ENCODE measurements at regions not wholly inside any gene's neighbourhood (a gene's known extent, or its start where the extent isn't known, plus 50 kb on each side); places are given as distances from the start of the nearest gene placed in this dataset.
"Not testable (repeated sequence)": the region's sequence is repeated elsewhere in the genome, so short reads cannot be mapped to it uniquely, and the experiment has no call there.

DNA sequence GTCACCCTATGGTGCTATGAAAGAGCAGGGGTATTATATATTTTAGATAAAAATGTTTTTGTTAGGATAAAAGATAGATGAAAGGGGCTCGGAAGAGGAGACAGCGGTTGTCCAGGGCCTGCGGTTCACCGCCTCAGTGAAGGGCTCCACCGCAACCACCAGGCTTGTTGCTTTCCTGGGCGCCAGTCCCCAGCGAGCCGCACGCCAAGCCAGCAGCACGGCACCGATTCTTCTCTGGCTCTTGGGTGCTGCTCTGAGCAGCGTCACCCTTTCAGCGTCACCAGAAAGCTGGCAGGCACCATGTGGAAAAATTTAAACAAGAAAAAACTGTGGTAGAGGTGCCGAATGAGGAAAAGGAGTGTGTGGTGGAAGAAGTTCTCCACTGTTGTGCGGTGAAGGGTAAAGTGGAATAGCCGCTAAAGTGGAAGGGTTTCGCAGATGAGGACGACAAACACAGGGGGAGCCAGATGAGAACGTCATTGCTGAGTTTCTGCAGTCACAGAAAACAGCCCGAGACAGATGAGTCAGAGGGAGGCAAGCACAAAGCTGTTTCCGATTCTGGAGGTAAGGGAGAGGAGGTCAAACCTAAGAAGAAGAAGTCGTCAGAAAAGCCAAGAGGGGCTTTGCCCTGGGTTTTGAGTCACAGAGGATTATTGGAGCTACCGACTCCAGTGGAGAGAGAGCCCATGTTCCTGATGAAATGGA, 569.2 kb downstream of the ZBBX start:
- no peak for DNase-seq

DNA sequence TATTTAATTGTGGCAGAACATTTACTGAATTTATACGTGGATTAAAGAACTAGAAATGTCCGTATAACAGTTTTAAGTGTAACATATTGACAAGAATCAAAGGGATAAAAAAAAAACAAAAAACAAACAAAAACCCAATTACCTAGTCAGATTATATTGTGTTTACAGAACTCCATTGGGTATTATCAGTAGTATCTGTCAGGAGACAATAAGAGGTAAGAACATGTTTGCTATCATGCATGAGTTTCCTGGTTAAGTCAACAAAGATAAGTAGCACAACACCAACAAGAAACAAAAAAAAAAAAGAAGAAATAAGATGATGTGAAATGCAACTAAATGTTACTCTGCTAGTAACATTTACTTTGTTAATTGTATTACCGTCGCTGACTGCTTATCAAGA, 570.6 kb downstream of the ZBBX start:
- no peak for DNase-seq

DNA sequence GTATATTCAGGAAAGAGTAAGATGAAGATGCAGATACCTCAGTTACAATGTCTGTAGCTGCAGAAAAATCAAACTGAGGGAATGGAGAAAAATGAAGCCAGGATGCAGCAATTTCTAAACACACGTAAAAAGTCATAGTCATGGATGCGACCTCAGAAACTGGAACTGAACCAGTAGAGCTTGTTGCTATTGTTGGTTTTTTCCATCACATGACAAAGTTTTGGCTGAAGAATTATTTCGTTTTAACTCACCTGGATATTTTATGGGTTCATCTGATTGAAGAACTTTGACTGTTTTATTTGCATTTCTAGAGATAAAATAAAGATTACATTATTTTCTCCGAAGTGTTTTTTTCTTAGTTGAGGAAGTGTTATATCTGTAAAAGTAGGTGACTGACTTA, 591.2 kb downstream of the ZBBX start:
- DNase-seq = no peak

DNA sequence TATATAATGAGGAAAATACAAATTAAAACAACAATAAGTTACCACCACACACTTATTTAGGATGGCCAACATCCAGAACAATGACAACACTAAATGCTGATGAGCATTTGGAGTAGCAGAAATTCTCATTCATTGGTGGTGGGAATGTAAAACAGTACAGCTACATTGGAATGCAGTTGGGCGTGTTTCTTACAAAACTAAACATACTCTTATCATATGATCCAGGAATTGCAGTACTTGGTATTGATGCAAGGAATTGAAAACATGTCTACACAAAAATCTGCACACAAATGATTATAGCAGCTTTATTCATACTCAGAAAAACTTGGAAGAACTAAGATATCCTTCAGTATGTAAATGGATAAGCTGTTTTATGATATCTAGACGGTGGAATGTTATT, 594.2 kb downstream of the ZBBX start:
- no peak for DNase-seq

DNA sequence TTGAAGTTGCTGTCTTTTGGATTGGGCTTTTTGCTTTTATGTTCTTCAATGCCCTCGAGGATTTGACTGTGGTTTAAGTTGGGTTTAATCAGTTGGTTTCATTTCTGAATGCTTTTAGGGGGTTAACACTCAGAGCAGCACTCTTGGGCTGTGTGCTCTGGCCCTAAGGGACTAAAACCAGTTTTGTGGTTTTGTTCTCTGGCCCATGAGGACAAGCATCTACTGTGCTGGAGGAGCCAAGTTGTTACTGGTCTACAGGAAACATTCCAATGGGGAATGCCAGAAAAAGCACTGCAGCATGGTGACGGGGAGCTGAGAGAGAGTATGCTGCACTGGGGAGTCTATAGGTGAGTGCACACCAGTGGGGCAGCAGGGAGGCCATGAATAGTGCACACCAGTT, 596.9 kb downstream of the ZBBX start:
- no peak for DNase-seq

DNA sequence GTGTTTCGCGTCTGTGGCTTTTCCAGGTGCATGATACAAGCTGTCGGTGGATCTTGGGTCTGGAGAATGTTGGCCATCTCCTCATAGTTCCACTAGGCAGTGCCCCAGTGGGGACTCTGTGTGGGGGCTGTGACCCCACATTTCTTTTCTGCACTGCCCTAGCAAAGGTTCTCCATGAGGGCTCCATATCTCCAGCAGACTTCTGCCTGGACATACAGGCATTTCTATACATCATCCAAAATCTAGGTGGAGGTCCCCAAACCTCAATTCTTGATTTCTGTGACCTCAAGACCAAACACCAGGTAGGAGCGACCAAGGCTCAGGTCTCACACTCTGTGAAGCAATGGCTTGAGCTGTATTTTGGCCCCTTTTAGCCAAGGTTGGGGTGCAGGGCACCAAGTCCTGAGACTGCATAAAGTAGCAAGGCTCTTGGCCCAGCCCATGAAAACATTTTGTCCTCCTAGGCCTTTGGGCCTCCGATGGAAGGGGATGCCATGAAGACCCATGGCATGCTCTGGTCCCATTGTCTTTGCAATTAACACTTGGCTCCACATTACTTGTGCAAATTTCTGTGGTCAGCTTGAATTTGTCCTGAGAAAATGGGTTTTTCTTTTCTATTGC, 615.3 kb downstream of the ZBBX start:
- DNase-seq = no peak

DNA sequence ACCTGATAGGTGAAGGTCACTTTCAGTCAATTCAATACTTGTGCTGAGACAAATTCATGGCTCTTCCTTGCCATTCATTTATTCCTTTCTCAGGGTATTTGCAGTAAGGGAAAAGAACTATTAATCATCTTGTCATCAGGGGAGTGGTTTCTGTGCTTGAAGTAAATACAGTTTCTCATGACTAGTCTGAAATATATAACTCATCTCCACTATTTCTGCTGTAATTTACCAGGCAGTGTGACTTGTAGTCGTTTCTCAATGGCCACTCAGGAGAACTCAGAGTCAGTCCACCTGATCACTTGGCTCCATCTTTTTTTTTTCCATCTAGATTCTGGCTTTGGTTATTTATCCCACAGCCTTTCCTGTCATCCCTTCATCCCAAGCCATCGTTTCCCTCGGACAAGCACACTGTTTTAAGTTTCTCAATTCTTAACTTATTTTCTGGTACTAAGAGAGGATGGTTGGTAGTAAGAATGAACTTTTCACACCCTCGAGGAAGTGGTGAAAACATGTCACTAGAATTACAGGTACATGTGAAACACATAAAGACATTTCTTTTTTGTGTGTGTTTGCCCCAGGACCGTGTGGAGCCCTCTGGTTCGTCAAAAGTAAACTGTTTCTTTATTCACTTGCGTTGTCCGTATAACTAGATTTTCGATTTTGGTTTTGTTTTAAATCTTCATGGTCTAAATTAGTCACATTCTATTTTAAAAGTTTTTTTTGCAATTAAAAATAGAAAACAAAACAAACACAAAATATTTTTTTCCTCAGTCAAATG, 620.2 kb downstream of the ZBBX start:
- no peak for DNase-seq

DNA sequence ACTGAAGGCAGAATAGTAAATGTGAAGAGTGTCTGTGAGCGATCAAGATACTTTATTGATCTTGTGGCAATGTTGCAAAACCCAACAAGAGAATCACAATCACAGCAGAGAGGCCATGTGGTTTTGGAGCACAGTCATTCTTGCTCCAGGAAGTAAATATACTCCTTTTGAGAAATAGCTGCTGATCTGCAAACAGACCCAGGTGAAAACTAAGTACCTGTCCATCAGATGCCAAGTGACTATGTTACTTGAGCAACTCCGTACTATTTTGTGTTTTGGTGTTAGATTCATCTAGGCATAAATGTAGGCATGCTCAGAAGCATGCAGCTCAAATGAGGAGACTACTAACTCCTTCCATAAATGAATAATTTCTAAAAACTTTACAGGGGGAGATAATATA, 627.9 kb downstream of the ZBBX start:
- no peak for DNase-seq

DNA sequence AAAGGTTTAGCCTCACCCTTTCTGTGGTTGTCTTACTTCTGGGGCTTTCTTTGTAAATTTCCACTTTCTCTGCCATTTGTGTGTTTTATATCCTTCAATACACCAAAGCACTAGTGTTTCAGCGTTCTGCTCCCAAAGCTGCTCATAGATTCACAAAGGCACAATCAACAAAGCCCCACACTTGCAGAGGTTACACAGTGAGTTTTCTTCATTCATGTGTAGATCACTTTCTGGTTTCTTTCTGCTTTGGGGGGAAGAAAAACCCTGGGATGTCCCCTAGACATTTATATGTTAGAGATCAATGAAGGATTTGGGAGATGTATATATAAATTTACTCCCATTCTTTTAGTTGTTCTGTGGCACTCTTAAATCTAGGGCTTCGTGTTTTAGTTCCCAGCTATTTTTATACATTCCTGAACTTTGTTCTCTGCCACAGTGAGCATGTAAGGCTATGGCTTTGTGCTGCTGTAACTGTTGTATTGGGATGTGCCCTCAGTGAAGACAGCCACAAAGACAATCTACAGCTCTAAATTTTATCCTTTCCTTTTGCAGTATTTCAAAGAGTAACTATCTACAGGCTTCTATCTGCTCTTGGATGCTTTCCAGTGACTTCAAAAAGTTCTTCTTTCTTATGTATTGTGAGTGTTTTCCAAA, 636.5 kb downstream of the ZBBX start:
- no peak for DNase-seq

DNA sequence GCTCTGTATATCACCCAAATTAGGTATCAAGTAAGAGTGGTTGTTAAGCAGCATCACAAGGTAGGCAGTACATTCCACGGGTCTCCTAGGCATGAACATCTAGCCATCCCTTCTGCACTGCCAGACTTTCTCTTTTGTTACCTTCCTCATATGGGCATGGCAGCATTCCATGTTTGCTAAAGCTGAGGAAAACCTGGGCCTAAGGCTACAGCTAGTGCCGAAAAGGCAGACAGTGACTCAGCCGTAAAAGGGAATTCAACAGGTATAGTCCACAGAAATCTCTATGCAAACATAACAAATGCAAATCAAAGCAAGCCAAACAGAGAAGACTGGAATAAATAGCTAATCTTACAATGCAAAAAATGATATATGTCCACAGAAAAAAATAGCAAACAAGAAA, 645.4 kb downstream of the ZBBX start:
- no peak for DNase-seq

DNA sequence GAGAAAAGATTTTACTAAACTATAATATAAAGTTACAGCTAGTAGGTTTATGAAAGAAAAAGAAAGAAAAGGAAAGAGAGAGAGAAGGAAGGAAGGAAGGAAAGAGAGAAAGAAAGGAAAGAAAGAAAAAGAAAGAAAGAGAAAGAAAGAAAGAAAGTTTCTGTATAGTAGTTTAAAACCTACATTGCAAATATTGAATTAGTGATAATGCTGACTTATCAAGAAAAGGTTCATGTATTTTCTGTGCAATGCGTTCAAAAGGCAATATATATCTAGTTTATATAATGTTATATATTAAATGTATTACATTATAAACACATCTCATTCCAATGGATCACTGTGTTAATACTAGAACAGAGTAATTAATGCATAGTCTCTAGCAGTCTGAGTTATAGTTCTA, 648.4 kb downstream of the ZBBX start:
- no peak for DNase-seq

DNA sequence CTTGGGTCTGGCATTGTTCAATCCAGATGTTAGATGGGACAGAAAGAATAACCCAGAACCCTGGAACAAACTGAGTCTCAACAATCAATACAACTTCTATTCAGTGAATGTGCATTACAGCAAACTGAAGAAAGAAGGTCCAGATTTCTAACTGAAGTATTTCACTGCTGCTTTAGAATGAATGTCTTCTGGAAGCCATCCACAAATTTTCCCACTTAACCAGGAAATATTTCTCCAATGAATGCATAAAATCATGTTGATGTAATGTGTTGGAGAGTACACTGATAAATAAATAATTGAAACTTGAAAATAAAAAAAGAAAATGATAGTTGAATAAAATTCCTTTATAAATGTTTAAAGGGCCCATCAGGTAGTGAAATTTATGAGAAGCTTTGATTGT, 658.6 kb downstream of the ZBBX start:
- no peak for DNase-seq

DNA sequence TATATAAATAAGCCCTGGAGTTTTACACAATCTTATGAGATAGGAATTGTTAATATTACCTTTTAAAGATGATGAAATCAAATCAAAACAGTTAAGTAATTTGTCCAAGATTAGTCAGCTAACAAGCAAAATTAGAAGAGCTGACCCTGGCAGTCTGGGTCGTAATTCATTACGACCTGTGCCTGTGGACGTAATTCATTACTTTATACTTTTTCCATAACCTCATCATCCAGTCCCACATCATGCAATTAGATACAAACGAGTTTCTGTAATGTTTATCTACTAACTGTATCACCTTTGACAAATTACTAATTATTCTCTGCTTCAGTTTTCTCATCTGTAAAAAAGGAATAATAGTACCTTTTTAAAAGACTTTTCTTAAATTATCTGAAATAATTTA, 665.9 kb downstream of the ZBBX start:
- DNase-seq = no peak

DNA sequence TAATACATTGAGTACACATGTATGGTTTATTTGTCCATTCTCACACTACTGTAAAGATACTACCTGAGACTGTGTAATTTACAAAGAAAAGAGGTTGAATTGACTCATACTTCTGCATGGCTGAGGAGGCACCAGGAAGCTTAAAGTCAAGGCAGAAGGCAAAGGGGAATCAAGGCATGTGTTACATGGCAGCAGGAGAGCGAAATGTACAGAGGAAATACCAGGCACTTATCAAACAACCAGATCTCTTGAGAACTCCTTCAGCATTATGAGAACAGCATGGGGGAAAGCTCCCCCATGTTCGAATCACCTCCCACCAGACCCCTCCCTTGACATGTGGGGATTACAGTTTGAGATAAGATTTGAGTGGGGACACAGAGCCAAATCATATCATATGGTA, 666.3 kb downstream of the ZBBX start:
- DNase-seq = no peak

DNA sequence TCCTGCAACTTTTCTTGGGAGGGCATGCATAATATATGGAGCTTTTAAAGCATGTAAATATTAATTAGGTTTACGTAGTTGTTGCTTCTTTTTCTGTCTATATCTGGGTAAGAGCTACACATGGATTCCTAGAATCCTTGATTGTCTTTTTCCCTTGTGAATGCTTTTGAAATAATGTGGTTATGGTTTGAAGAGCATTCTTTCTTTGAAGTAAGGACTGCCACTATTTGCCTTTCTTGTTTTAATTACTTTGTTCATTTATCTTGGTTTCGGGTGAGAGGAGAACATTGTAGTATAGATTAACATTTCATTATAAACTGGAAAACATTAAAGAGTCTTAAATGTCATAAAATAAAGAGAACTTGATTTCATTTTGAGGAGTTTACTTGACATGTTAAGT, 674.0 kb downstream of the ZBBX start:
- no peak for DNase-seq

DNA sequence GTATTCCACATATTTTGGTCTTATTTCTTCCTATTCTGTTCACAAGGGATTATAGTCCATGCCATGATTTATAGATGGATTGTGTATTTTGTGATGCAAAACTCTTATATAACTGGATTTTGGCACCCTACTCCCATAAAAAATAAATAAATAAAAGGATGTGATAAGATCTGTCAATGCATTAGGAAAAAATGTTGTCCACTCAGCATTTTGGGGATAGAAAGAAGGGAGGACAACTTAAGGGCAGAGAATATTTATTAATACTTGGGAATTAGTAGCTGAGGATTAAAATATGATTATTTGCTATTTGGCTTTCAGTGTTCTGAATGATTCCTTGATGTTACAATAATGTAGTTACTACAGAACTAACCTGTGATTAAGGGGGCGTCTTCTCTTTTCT, 682.6 kb downstream of the ZBBX start:
- no peak for DNase-seq

DNA sequence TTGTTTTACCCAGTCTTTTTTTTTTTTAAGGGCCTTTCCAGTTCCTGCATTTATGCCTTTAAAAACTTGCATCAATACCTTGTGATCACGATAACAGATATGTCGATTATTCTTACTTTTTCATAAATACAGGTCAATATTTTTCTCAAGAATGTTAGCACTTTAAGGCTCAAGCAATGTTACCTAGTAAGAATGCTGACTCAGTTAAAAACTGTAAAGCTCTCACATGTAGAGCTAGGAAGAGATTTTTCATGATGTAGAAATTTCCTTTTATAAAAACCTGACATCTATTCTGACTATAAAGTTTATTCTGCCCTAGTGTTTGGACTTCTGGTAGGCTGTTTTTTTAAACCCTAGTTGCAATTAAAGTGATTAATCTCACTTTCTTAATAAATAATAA, 684.0 kb downstream of the ZBBX start:
- DNase-seq = no peak

DNA sequence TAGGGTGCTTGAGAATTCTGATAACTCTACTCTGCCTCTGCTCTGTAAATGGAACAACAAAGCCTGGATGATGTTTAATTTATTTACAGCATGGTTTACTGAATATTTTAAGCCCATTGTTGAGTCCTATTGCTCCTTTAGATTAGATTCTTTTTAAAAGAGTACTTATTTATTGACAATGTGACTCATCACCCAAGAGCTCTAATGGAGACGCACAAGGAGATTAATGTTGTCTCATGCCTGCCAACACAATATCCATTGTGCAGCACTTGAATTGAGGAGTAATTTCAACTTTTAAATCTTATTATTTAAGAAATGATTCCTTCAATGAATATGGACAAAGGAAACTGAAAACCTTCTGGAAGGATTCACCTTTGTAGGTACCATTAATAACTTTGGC, 691.4 kb downstream of the ZBBX start:
- DNase-seq = no peak

DNA sequence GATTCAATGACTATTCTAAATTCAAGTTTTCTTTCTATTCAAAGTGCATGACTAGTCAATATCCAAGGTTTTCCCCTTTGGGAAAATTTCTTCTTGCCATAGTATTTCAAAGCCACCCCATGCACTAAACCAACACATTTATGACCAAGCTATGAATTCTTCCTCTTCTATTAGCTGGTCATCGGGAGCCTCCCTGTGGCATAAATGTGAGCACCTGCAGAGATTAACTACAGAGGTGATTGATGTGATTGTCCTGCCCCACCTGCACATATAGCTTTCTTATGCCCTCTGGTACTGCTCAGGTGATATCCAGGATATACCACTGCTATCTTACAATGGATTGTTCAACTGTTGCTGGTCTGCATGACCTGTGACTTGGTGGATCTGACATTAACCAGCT, 694.9 kb downstream of the ZBBX start:
- no peak for DNase-seq

DNA sequence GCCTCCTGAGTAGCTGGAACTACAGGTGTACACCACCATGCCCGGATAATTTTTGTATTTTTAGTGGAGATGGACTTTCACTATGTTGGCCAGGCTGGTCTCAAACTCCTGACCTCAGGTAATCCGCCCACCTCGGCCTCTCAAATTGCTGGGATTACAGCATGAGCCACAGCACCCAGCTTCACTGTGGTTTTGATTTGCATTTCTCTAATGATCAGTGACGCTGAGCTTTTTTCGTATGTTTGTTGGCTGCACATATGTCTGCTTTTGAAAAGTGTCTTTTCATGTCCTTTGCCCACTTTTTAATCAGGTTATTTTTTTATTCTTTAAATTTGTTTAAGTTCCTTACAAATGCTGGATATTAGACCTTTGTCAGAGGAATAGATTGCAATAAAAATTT, 696.0 kb downstream of the ZBBX start:
- DNase-seq = not testable (repeated sequence)

DNA sequence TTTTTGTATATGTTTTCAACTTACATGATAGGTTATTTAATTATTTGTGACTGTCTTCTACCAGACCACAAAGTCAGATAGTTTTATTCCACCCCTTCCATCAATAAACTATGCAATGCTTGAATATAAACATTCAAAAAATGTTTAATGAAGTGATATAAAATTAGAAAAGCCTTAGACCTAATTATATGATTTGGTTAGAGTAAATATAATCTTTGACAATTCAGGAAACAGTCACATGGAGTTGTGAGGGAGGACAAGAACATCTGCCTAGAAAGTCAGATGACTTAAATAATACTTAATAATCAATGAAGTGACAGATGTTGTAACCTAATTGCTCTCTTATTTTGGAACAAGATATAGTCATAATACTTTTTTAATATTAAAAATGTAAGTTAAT, 710.3 kb downstream of the ZBBX start:
- no peak for DNase-seq

DNA sequence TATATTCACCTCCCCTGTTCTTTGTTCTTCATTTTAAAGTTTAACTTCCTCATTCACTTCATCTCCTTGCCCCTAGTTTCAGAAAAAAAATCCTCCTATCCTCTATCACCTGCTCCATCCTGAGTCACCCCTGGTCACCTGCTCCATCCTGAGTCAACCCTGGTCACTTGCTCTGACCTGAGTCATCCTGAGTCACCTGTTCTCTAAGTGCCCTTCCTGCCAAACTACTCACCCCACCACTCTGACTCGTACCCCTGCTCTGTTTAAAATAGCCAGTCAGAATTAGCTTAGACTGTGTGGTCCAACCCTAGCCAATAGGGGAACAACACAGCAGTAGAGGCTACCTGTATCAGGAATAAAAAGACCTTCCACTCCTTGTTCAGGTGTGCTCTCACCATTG, 716.9 kb downstream of the ZBBX start:
- no peak for DNase-seq

DNA sequence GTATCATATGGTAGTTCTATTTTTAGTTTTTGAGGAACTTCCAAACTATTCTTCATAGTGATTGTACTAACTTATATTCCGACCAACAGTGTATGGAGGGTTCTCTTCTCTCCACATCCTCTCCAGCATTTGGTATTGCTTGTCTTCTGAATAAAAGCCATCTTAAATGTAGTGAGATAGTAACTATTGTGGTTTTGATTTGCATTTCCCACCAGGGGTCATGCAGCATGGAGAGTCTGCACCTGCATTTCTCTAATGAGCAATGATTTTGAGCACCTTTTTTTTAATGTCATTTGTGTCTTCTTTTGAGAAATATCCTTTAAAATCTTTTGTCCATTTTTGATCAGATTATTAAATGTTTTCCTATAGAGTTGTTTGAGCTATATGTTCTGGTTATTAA, 718.5 kb downstream of the ZBBX start:
- no peak for DNase-seq

DNA sequence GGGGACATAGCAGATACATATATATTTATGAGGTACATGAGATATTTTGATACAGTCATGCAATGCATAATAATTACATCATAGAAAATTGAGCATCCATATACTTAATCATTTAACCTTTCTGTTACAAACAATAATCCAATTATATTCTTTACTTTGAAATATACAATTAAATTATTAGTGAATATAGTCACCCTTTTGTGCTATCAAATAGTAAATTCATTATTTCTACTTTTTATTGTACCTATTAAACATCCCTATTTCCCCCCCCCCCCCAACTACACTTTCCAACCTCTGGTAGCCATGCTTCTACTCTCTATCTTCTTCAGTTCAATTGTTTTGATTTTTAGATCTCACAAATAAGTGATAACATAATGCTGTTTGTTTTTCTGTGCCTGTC, 719.1 kb downstream of the ZBBX start:
- DNase-seq = no peak
